ENCODE measurements at regions not wholly inside any gene's neighbourhood (a gene's known extent, or its start where the extent isn't known, plus 50 kb on each side); places are given as distances from the start of the nearest gene placed in this dataset.

GRCh38 chr12:93243689-93244513 is 133.8 kb upstream of the NUDT4 start:
- TF ChIP-seq, protein P1, sequence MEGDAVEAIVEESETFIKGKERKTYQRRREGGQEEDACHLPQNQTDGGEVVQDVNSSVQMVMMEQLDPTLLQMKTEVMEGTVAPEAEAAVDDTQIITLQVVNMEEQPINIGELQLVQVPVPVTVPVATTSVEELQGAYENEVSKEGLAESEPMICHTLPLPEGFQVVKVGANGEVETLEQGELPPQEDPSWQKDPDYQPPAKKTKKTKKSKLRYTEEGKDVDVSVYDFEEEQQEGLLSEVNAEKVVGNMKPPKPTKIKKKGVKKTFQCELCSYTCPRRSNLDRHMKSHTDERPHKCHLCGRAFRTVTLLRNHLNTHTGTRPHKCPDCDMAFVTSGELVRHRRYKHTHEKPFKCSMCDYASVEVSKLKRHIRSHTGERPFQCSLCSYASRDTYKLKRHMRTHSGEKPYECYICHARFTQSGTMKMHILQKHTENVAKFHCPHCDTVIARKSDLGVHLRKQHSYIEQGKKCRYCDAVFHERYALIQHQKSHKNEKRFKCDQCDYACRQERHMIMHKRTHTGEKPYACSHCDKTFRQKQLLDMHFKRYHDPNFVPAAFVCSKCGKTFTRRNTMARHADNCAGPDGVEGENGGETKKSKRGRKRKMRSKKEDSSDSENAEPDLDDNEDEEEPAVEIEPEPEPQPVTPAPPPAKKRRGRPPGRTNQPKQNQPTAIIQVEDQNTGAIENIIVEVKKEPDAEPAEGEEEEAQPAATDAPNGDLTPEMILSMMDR (conservative IDR thresholded peaks at IDR 0.05) = no peak
- no peak overlapping the region for H3K27ac ChIP-seq

GRCh38 chr12:93244514-93245077 is 133.1 kb upstream of the NUDT4 start:
- H3K27ac ChIP-seq = no peak overlapping the region
- TF ChIP-seq, protein P1 (conservative IDR thresholded peaks at IDR 0.05) = no peak

GRCh38 chr12:93245543-93245942 is 132.2 kb upstream of the NUDT4 start:
- TF ChIP-seq, protein P1 (conservative IDR thresholded peaks at IDR 0.05) = no peak
- H3K27ac ChIP-seq = no peak overlapping the region

DNA sequence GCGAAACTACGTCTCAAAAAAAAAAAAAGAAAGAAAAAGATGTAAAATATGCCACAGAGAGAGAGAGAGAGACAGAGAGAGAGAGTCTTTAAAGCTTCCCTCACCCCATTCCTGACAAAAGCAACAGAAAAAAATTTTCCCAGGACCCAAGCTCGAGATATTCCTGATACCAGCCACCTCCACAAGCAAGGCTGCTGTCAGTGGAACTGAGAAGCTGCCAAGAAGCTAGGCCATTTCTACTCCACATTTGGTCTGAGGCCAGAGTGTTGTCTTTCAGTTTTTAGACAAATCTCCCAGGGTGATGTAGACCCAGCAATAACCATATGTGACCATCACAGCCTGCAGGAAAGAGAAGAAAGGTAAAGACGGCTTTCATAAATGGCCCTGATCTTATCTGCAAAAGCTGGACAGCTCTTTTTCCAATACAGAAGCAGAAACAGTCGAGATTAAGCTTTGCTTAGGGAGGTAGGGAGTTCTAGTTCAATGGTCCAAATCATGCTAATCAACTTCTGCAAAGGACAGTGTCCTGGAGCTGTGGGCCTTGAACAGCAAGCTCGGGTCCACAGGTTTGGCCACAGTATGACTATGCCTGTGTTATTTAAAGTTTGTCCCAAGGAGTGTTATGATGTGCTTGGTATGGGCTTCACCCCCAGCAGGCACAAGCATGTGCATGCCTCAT is 130.3 kb upstream of the NUDT4 start:
- H3K27ac ChIP-seq = no peak overlapping the region
- TF ChIP-seq, protein P1 (conservative IDR thresholded peaks at IDR 0.05) = no peak

GRCh38 chr12:93252221-93252620 is 125.5 kb upstream of the NUDT4 start:
- TF ChIP-seq, protein P1 (conservative IDR thresholded peaks at IDR 0.05) = no peak
- H3K27ac ChIP-seq = no peak overlapping the region

GRCh38 chr12:93254911-93255310 is 122.8 kb upstream of the NUDT4 start:
- H3K27ac ChIP-seq = no peak overlapping the region
- TF ChIP-seq, protein P1 (conservative IDR thresholded peaks at IDR 0.05) = no peak

DNA sequence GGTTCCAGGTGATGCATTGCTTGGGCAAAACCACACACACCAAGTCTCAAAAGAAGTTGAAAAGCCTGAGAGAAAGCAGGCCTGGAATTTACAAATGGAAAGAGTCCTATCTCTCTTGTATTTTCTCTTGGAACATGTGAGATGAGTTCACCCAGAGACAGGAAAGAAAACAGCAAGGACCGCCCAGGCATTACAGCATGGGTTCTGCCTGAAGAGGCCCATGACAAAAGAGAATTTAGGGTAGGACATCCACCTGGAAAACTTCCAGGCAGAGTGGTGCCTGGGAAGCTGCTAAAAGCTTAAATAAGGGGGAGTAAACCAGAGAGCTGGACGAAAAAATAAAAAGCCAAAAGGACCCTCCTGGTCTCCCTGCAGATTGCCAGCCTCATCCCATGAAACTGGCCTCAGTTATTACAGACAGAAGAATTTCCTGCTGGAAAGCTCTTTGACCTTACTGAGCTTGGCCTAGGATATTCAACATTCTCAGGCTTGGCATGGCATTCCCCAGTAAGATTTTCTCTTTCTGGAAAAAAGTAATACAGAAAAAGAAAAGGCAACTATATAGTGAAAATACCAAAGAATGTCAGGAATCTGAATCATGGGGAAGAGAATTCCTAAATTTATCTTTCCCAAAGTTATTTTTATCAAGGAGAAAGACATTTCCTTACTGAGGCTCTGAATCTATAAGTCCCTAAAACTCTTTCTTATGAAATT is 121.3 kb upstream of the NUDT4 start:
- TF ChIP-seq, protein P1 (conservative IDR thresholded peaks at IDR 0.05) = no peak
- no peak overlapping the region for H3K27ac ChIP-seq

Measured in VCaP (cell line).